Kidney (tissue), 13 donors: ENCODE measurements at regions not wholly inside any gene's neighbourhood (a gene's known extent, or its start where the extent isn't known, plus 50 kb on each side); places are given as distances from the start of the nearest gene placed in this dataset.

Source experiments
- DNase-seq, 5 donors: peaks; one replicate each; pipeline ENCODE4 v3.0.0-alpha.2; 2013 to 2020
- FAIRE-seq: peaks from 2 replicates; lab custom pipeline; 2012; peaks lifted over from hg19 to GRCh38; lab: Jason Lieb, UNC
- H3K27ac ChIP-seq, 2 donors: one replicate each; pipeline ENCODE4 v1.7.0; 2013; ENCODE audit warnings: low read depth in 2 of 2, low read length in 2 of 2, inconsistent platforms in 1 of 2
- H3K27me3 ChIP-seq: one replicate; pipeline ENCODE4 v1.7.1; 2013; ENCODE audit warnings: low read length, inconsistent platforms; ENCODE audit not compliant: control insufficient read depth, insufficient read depth
- H3K36me3 ChIP-seq, 3 donors: one replicate each; pipeline versions ENCODE4 v1.7.0 to v1.7.1; 2013; ENCODE audit warnings: low read length in 3 of 3, control low read depth in 1 of 3, inconsistent platforms in 1 of 3; ENCODE audit not compliant: insufficient read depth in 3 of 3, control insufficient read depth in 2 of 3
- H3K4me1 ChIP-seq, 3 donors: one replicate each; pipeline versions ENCODE4 v1.7.0 to v1.7.1; 2013; ENCODE audit warnings: low read length in 3 of 3, inconsistent platforms in 1 of 3, low read depth in 1 of 3; ENCODE audit not compliant: control insufficient read depth in 2 of 3, insufficient read depth in 2 of 3
- H3K4me3 ChIP-seq, 3 donors: one replicate each; pipeline versions ENCODE4 v1.7.0 to v1.8.1; 2013; ENCODE audit warnings: low read length in 3 of 3, control low read depth in 1 of 3, inconsistent platforms in 1 of 3
- H3K9ac ChIP-seq, 3 donors: one replicate each; pipeline versions ENCODE4 v1.7.0 to v1.7.1; 2013; ENCODE audit warnings: low read length in 3 of 3, control low read depth in 1 of 3, inconsistent platforms in 1 of 3
- H3K9me3 ChIP-seq, 3 donors: one replicate each; pipeline versions ENCODE4 v1.7.0 to v1.7.1; 2013; ENCODE audit warnings: low read length in 3 of 3, control low read depth in 1 of 3, inconsistent platforms in 1 of 3; ENCODE audit not compliant: control insufficient read depth in 2 of 3, insufficient read depth in 1 of 3
- intact Hi-C: fragments of 100-400 bp; cut with DNase I; formaldehyde crosslinking; loops from one replicate; pipeline ENCODE4 v1.11.1; 2022
- TF ChIP-seq, protein P1 (sequence below): IDR thresholded peaks from 3 replicates; pipeline ENCODE4 v1.5.1; 2012; ENCODE audit warnings: mild to moderate bottlenecking, moderate library complexity, borderline replicate concordance; ENCODE audit not compliant: insufficient read depth; ENCODE audit errors: extremely low read depth
- donor health status: control.
- donor health status: control.
- donor health status: control.
- donor health status: control.
- donor health status: control.
- donor health status: DM: yes; HTN: yes; CAD: no.
- donor health status: Normal renal cell carcinoma (clear cell type).

GRCh38 chr2:239465017-239466001, 64.5 kb upstream of the HDAC4 start:
- peak overlapping the region in 1 of 2 donors; percentile 18 for H3K27ac ChIP-seq
- H3K9me3 ChIP-seq: peaks cover 0 to 4% (median 0%) of the 10 kb centered on the region in 3 donors
- intact Hi-C loops: no loop called here
- peak in 2 of 5 donors; percentile 6 to 94 for DNase-seq
- no peak for FAIRE-seq
- TF ChIP-seq, protein P1, sequence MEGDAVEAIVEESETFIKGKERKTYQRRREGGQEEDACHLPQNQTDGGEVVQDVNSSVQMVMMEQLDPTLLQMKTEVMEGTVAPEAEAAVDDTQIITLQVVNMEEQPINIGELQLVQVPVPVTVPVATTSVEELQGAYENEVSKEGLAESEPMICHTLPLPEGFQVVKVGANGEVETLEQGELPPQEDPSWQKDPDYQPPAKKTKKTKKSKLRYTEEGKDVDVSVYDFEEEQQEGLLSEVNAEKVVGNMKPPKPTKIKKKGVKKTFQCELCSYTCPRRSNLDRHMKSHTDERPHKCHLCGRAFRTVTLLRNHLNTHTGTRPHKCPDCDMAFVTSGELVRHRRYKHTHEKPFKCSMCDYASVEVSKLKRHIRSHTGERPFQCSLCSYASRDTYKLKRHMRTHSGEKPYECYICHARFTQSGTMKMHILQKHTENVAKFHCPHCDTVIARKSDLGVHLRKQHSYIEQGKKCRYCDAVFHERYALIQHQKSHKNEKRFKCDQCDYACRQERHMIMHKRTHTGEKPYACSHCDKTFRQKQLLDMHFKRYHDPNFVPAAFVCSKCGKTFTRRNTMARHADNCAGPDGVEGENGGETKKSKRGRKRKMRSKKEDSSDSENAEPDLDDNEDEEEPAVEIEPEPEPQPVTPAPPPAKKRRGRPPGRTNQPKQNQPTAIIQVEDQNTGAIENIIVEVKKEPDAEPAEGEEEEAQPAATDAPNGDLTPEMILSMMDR: no peak
- H3K9ac ChIP-seq: no peak overlapping the region
- H3K36me3 ChIP-seq: peaks cover 0 to 2% (median 0%) of the 10 kb centered on the region in 3 donors
- no peaks in the 10 kb centered on the region for H3K4me1 ChIP-seq
- H3K4me3 ChIP-seq: no peak overlapping the region
- H3K27me3 ChIP-seq: no peaks in the 10 kb centered on the region

DNA sequence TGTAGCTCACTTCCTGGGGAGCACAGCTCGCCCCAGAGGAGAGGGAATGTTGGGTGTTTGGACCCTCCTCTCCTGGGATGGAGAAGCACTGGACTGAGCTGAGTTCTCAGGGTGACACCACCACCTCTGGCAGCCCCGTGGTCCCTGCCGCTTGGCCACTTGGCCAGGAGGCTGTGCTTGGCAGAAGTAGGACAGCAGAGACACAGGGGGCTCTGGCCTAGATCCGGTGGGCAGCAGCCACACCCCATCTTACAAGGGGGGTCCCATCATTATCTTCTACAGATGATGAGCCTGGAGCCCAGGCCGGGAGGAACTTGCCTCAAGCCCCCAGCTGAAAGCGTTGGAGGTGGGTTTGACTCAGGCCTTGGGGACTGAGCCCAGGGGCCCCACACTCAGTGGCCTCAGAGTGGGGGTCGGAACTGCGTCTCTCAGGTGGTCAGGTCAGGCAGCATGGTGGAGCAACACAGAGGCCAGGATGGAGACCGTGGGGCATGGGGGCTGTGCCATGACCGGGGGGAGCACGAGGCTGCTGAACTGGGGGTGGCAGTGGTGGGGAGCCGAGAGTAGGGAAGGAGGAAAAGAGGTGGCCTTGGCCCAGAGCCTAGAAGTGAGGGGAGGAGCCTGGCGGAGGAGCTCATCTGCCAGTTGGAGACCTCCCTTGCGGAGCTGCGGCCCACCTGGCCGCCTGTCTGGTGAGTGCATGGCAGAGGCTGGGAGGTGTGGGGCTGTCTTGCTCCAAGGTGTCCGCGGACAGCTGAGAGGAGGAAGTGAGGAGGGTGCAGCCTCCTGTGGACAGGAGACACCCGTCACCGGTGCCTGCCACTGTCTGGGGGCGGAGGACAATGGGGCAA, 63.6 kb upstream of the HDAC4 start:
- H3K9me3 ChIP-seq: peaks cover 0 to 4% (median 0%) of the 10 kb centered on the region in 3 donors
- no peak overlapping the region for H3K9ac ChIP-seq
- peak overlapping the region in 1 of 2 donors; percentile 18 for H3K27ac ChIP-seq
- no peaks in the 10 kb centered on the region for H3K27me3 ChIP-seq
- H3K4me3 ChIP-seq: no peak overlapping the region
- FAIRE-seq (no peak), DNase-seq (peak in 3 of 5 donors; percentile 8 to 66 (median 33))
- intact Hi-C loops: no loop called here
- H3K36me3 ChIP-seq: peaks cover 0 to 2% (median 0%) of the 10 kb centered on the region in 3 donors
- H3K4me1 ChIP-seq: no peaks in the 10 kb centered on the region
- TF ChIP-seq, protein P1: no peak

DNA sequence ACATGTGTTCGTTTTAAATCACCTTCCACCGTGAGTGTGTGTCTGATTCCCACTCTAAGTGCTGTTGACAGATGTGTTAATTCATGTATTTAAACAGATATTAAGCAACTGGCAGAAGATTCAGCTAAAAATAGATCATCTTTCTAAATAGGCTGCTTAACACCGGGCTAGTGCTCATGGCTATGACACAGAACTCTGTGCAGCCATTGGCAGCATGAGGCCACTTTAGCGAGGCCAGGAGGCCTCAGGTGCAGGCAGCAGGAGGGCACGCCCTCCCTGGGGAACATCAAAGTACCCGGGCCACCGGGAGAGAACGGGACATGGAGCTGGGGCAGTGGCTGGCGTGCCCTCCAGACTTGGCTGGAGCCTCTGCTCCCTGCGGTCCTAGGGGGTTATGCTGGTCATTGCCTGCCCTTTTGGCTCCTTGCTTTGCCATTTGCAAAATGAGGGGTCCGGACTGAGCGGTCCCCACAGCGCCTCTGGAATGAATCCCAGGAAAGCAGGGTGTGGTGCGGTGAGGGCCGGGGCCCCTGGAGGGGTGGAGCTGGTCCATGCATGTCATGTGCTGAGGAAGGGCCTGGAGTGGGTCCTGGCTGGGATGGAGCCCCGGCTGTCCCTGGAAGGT, 62.8 kb upstream of the HDAC4 start:
- Histone ChIP-seq H3K4me1 (no peaks in the 10 kb centered on the region), H3K36me3 (peaks cover 0 to 2% (median 0%) of the 10 kb centered on the region in 3 donors), H3K27me3 (no peaks in the 10 kb centered on the region), H3K27ac (no peak overlapping the region), H3K9me3 (peaks cover 0 to 4% (median 0%) of the 10 kb centered on the region in 3 donors), H3K4me3 (no peak overlapping the region), H3K9ac (no peak overlapping the region)
- peak in 3 of 5 donors; percentile 8 to 49 (median 28) for DNase-seq
- TF ChIP-seq, protein P1: no peak
- FAIRE-seq: no peak
- intact Hi-C loops: no loop called here
